HepG2 (cell line): ENCODE measurements at regions not wholly inside any gene's neighbourhood (a gene's known extent, or its start where the extent isn't known, plus 50 kb on each side); places are given as distances from the start of the nearest gene placed in this dataset.

ENCODE experiments used
- ATF3 ChIP-seq: sonication (generic); formaldehyde crosslinking; IDR thresholded peaks from 2 replicates; pipeline ENCODE4 v1.4.0; 2020; ENCODE audit warnings: missing genetic modification reagents
- EZH2 ChIP-seq: conservative IDR thresholded peaks from 2 replicates; pipeline ENCODE4 v1.6.1; 2012; ENCODE audit warnings: mild to moderate bottlenecking, low read depth, low read length, moderate library complexity
- NR2F2 ChIP-seq: IDR thresholded peaks from 2 replicates; pipeline ENCODE4 v1.6.1; 2012; ENCODE audit warnings: low read depth, inconsistent platforms, borderline replicate concordance
- POLR2AphosphoS5 ChIP-seq: IDR thresholded peaks from 2 replicates; pipeline ENCODE4 v1.6.1; 2012; ENCODE audit warnings: low read depth, low read length
- TAF1 ChIP-seq: sonication (generic); formaldehyde crosslinking; IDR thresholded peaks from 2 replicates; pipeline ENCODE4 v1.4.0; 2020; ENCODE audit warnings: missing genetic modification reagents
- TFAP4 ChIP-seq: sonication (generic); IDR thresholded peaks from 2 replicates; pipeline ENCODE4 v1.6.1; 2016; ENCODE audit warnings: low read depth, borderline replicate concordance
- TOPORS ChIP-seq: sonication (generic); formaldehyde crosslinking; IDR thresholded peaks from 2 replicates; pipeline ENCODE4 v1.8.0; 2023; ENCODE audit warnings: mild to moderate bottlenecking, missing genetic modification reagents
- USF2 ChIP-seq, 2 experiments: sonication (generic) in 1 of 2; formaldehyde crosslinking in 1 of 2; IDR thresholded peaks; 2 replicates each; pipeline versions ENCODE4 v1.5.1 to v1.6.1; 2011 to 2020; ENCODE audit warnings: borderline replicate concordance in 1 of 2, low read depth in 1 of 2, low read length in 1 of 2, mild to moderate bottlenecking in 1 of 2, missing genetic modification reagents in 1 of 2, moderate library complexity in 1 of 2
- ZNF18 ChIP-seq: sonication (generic); formaldehyde crosslinking; IDR thresholded peaks from 2 replicates; pipeline ENCODE4 v1.8.0; 2022; ENCODE audit warnings: mild to moderate bottlenecking, missing genetic modification reagents; ENCODE audit not compliant: insufficient replicate concordance
- TF ChIP-seq, protein P1 (sequence below): sonication (generic); formaldehyde crosslinking; IDR thresholded peaks from 2 replicates; pipeline ENCODE4 v1.5.0; 2020; ENCODE audit warnings: mild to moderate bottlenecking, missing genetic modification reagents, moderate library complexity

DNA sequence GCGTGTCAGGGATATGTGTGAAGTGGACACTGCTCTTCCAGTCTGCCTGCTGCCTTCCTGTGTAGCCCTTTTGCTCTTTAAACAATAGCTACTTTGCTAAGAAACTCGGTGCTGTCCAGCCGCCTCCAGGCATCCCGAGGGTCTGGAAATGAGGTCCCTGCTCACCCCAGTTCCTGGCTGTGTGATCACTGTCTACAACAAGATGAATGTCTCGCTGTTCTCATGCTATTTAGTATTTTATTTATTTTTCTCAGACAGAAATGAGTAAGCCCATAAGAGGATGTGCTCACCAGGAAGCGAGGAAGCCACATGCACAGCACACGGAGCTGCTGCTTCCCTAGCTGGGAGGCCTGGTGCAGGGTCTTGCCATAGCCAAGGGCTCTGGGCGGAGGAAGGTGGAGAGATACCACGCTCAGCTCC, 167.0 kb upstream of the PITRM1 start:
- TF ChIP-seq TAF1 (CRISPR knock-in tag) (no peak), POLR2AphosphoS5 (no peak), EZH2 (no peak), TFAP4 (no peak), ATF3 (CRISPR knock-in tag) (no peak), USF2 (IDR thresholded peaks at IDR 0.05; ENCODE audit: low read depth, low read length) (no peak), USF2 (CRISPR knock-in tag; IDR thresholded peaks at IDR 0.05; ENCODE audit: borderline replicate concordance) (no peak), TOPORS (CRISPR knock-in tag) (no peak), NR2F2 (no peak), ZNF18 (CRISPR knock-in tag) (no peak)
- TF ChIP-seq, protein P1, sequence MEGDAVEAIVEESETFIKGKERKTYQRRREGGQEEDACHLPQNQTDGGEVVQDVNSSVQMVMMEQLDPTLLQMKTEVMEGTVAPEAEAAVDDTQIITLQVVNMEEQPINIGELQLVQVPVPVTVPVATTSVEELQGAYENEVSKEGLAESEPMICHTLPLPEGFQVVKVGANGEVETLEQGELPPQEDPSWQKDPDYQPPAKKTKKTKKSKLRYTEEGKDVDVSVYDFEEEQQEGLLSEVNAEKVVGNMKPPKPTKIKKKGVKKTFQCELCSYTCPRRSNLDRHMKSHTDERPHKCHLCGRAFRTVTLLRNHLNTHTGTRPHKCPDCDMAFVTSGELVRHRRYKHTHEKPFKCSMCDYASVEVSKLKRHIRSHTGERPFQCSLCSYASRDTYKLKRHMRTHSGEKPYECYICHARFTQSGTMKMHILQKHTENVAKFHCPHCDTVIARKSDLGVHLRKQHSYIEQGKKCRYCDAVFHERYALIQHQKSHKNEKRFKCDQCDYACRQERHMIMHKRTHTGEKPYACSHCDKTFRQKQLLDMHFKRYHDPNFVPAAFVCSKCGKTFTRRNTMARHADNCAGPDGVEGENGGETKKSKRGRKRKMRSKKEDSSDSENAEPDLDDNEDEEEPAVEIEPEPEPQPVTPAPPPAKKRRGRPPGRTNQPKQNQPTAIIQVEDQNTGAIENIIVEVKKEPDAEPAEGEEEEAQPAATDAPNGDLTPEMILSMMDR (CRISPR knock-in tag), result no peak
